ENCODE measurements at regions not wholly inside any gene's neighbourhood (a gene's known extent, or its start where the extent isn't known, plus 50 kb on each side); places are given as distances from the start of the nearest gene placed in this dataset.

GRCh38 chr22:47318041-47318737 lies 555.7 kb downstream of the TBC1D22A start:
- H3K4me1 ChIP-seq (ENCODE audit: control insufficient read depth in 1 of 2, low read depth in 2 of 2), result no peaks in the 10 kb centered on the region
- TF ChIP-seq, protein P1, sequence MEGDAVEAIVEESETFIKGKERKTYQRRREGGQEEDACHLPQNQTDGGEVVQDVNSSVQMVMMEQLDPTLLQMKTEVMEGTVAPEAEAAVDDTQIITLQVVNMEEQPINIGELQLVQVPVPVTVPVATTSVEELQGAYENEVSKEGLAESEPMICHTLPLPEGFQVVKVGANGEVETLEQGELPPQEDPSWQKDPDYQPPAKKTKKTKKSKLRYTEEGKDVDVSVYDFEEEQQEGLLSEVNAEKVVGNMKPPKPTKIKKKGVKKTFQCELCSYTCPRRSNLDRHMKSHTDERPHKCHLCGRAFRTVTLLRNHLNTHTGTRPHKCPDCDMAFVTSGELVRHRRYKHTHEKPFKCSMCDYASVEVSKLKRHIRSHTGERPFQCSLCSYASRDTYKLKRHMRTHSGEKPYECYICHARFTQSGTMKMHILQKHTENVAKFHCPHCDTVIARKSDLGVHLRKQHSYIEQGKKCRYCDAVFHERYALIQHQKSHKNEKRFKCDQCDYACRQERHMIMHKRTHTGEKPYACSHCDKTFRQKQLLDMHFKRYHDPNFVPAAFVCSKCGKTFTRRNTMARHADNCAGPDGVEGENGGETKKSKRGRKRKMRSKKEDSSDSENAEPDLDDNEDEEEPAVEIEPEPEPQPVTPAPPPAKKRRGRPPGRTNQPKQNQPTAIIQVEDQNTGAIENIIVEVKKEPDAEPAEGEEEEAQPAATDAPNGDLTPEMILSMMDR (IDR thresholded peaks at IDR 0.05), result no peak
- no peak for ATAC-seq (ENCODE audit: insufficient number of reproducible peaks, low FRiP score, low read depth)
- H3K4me3 ChIP-seq, result no peak overlapping the region
- DNase-seq (ENCODE audit: low spot score), result no peak
- H3K9me3 ChIP-seq, result no peaks in the 10 kb centered on the region
- no peaks in the 10 kb centered on the region for H3K27me3 ChIP-seq (replicated peaks; ENCODE audit: insufficient read depth)
- no peak overlapping the region for H3K27ac ChIP-seq
- H3K36me3 ChIP-seq, result no peaks in the 10 kb centered on the region

DNA sequence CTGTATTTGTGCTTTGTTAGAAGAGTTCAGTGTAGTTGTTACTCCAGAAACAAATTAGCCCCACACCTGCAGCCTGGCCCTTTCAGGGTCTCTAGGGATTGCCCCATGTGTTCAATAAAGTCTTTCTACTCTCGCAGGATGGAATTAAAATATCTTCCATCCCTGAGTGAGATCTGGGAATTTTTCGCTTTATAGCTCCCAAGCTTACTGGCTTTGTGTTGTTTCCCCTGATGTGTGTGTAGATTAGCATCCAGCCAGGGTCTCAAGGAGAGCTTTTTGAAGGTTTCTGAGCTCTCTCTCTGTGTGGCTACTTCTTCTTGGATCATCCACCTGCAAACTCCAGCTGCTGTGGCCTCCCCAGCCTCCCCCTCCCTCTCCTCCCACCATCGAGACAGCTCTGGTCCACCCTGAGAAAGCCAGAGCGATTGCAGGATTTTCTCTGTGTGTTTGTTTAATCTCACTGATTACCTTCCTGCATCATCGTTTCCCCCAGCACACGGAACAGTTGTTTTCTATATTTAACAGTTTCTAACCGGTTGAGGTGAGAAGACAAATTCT lies 553.5 kb downstream of the TBC1D22A start:
- H3K9me3 ChIP-seq, result peaks cover 9% of the 10 kb centered on the region
- H3K27ac ChIP-seq, result no peak overlapping the region
- H3K4me3 ChIP-seq, result no peak overlapping the region
- DNase-seq (ENCODE audit: low spot score) (no peak), ATAC-seq (ENCODE audit: insufficient number of reproducible peaks, low FRiP score, low read depth) (no peak)
- H3K36me3 ChIP-seq, result no peaks in the 10 kb centered on the region
- TF ChIP-seq, protein P1 (IDR thresholded peaks at IDR 0.05), result no peak
- H3K27me3 ChIP-seq (replicated peaks; ENCODE audit: insufficient read depth), result no peaks in the 10 kb centered on the region
- no peaks in the 10 kb centered on the region for H3K4me1 ChIP-seq (ENCODE audit: control insufficient read depth in 1 of 2, low read depth in 2 of 2)

GRCh38 chr22:47310601-47311000 lies 548.2 kb downstream of the TBC1D22A start:
- TF ChIP-seq, protein P1 (IDR thresholded peaks at IDR 0.05), result no peak
- Histone ChIP-seq H3K36me3 (no peaks in the 10 kb centered on the region), H3K27ac (no peak overlapping the region), H3K4me3 (no peak overlapping the region), H3K9me3 (peaks cover 9% of the 10 kb centered on the region), H3K27me3 (replicated peaks; ENCODE audit: insufficient read depth) (no peaks in the 10 kb centered on the region), H3K4me1 (ENCODE audit: control insufficient read depth in 1 of 2, low read depth in 2 of 2) (no peaks in the 10 kb centered on the region)
- DNase-seq (ENCODE audit: low spot score) (no peak), ATAC-seq (ENCODE audit: insufficient number of reproducible peaks, low FRiP score, low read depth) (no peak)

- Histone ChIP-seq H3K27ac (no peak overlapping the region), H3K27me3 (replicated peaks; ENCODE audit: insufficient read depth) (no peaks in the 10 kb centered on the region), H3K4me3 (no peak overlapping the region), H3K36me3 (no peaks in the 10 kb centered on the region), H3K4me1 (ENCODE audit: control insufficient read depth in 1 of 2, low read depth in 2 of 2) (no peaks in the 10 kb centered on the region), H3K9me3 (peaks cover 9% of the 10 kb centered on the region)
- ATAC-seq (ENCODE audit: insufficient number of reproducible peaks, low FRiP score, low read depth), result no peak
- DNase-seq (ENCODE audit: low spot score), result no peak
- TF ChIP-seq, protein P1 (IDR thresholded peaks at IDR 0.05), result no peak
Measured at GRCh38 chr22:47309946-47310345, 547.5 kb downstream of the TBC1D22A start.

DNA sequence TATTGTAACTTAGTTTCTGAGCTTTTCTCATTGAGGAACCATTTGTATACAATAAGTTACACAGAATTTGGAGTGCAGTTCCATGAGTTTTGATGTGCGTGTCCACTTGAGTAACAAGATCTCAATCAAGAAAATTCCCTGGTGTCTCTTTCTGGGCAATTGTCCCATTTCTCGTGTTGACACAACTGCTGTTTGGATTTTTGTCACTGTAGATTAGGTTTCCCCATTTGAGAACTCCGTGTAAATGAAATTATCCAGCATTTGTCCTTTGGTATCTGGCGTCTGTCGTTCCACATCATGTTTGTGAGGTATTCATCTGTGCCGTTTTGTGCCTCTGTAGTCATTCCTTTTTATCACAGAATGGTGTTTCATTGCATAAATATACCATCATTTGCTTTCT lies 547.0 kb downstream of the TBC1D22A start:
- no peaks in the 10 kb centered on the region for H3K36me3 ChIP-seq
- no peak overlapping the region for H3K4me3 ChIP-seq
- TF ChIP-seq, protein P1 (IDR thresholded peaks at IDR 0.05), result no peak
- H3K9me3 ChIP-seq, result peaks cover 9% of the 10 kb centered on the region
- H3K27me3 ChIP-seq (replicated peaks; ENCODE audit: insufficient read depth), result no peaks in the 10 kb centered on the region
- DNase-seq (ENCODE audit: low spot score), result no peak
- H3K4me1 ChIP-seq (ENCODE audit: control insufficient read depth in 1 of 2, low read depth in 2 of 2), result no peaks in the 10 kb centered on the region
- ATAC-seq (ENCODE audit: insufficient number of reproducible peaks, low FRiP score, low read depth), result no peak
- H3K27ac ChIP-seq, result no peak overlapping the region
